ENCODE measurements at regions not wholly inside any gene's neighbourhood (a gene's known extent, or its start where the extent isn't known, plus 50 kb on each side); places are given as distances from the start of the nearest gene placed in this dataset.

GRCh38 chr5:141780240-141780951, 97.8 kb downstream of the PCDH1 start:
- TF ChIP-seq CTCF (IDR thresholded peaks at IDR 0.05; ENCODE audit: insufficient read depth, low read length, missing control alignments): no peak
- no peak for DNase-seq (ENCODE audit: low read depth, low spot score)
- CTCF ChIA-PET: interaction anchor here (0.8 to 1.9 kb wide), 3 partner anchors 11 to 100 kb away, joined by 3 to 9 read pairs (median 3); no protein-coding TSS in a partner anchor
- no peak overlapping the region for H3K4me3 ChIP-seq (ENCODE audit: low read depth, low read length)
- POLR2A ChIA-PET: no interaction called here

- H3K4me3 ChIP-seq (ENCODE audit: low read depth, low read length): no peak overlapping the region
- no peak for TF ChIP-seq CTCF (IDR thresholded peaks at IDR 0.05; ENCODE audit: insufficient read depth, low read length, missing control alignments)
- POLR2A ChIA-PET: no interaction called here
- no peak for DNase-seq (ENCODE audit: low read depth, low spot score)
- CTCF ChIA-PET: interaction anchor here (0.8 to 1.9 kb wide), 4 partner anchors 10 to 100 kb away, joined by 3 to 9 read pairs (median 3); no protein-coding TSS in a partner anchor
Observed at GRCh38 chr5:141779503-141779973, 97.5 kb upstream of the ARAP3 start.

GRCh38 chr5:141778683-141779082, 96.7 kb upstream of the ARAP3 start:
- CTCF ChIA-PET: interaction anchor here (1.9 kb wide), 1 partner anchor 101 kb away, joined by 9 read pairs; no protein-coding TSS in a partner anchor

GRCh38 chr5:141778206-141778605, 96.2 kb upstream of the ARAP3 start:
- CTCF ChIA-PET: interaction anchor here (1.9 kb wide), 1 partner anchor 102 kb away, joined by 9 read pairs; no protein-coding TSS in a partner anchor
- no peak for TF ChIP-seq CTCF (IDR thresholded peaks at IDR 0.05; ENCODE audit: insufficient read depth, low read length, missing control alignments)
- no peak overlapping the region for H3K4me3 ChIP-seq (ENCODE audit: low read depth, low read length)
- POLR2A ChIA-PET: no interaction called here
- DNase-seq (ENCODE audit: low read depth, low spot score): peak; percentile 19

More at GRCh38 chr5:141778683-141779082, 96.7 kb upstream of the ARAP3 start:
- no peak for TF ChIP-seq CTCF (IDR thresholded peaks at IDR 0.05; ENCODE audit: insufficient read depth, low read length, missing control alignments)
- H3K4me3 ChIP-seq (ENCODE audit: low read depth, low read length): no peak overlapping the region
- no peak for DNase-seq (ENCODE audit: low read depth, low spot score)
- POLR2A ChIA-PET: no interaction called here

GRCh38 chr5:141777711-141778110, 95.7 kb upstream of the ARAP3 start:
- ChIA-PET POLR2A (no interaction called here), CTCF (no interaction called here)
- DNase-seq (ENCODE audit: low read depth, low spot score): no peak
- no peak for TF ChIP-seq CTCF (IDR thresholded peaks at IDR 0.05; ENCODE audit: insufficient read depth, low read length, missing control alignments)
- H3K4me3 ChIP-seq (ENCODE audit: low read depth, low read length): no peak overlapping the region

GRCh38 chr5:141777130-141777529, 95.1 kb upstream of the ARAP3 start:
- DNase-seq (ENCODE audit: low read depth, low spot score): no peak
- TF ChIP-seq CTCF (IDR thresholded peaks at IDR 0.05; ENCODE audit: insufficient read depth, low read length, missing control alignments): no peak
- no peak overlapping the region for H3K4me3 ChIP-seq (ENCODE audit: low read depth, low read length)
- ChIA-PET CTCF (no interaction called here), POLR2A (no interaction called here)

All from AG04449 (cell line).